ENCODE measurements at regions not wholly inside any gene's neighbourhood (a gene's known extent, or its start where the extent isn't known, plus 50 kb on each side); places are given as distances from the start of the nearest gene placed in this dataset.

DNA sequence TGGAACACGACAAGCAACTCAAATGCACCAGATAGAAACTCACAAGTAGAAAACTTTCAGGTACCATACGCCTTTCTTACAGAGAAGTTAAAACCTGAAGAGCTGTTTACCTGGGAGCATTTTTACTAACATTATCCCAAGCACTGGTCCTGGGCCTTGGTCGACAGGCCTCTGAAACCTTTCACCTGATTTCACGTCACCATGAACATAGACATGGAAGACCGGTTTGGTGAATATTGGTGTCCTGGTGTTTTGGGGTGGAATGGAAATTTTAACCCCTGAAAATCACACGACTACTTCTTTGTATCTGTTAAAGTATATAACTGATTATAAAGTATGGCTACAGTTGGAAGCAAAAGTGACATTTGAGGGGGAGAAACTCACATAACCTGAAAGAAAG lies 176.6 kb upstream of the ARGLU1 start:
- H3K4me1 ChIP-seq (ENCODE audit: control insufficient read depth in 5 of 5, insufficient read depth in 5 of 5, low read length in 5 of 5) = peaks cover 0 to 4% (median 0%) of the 10 kb centered on the region in 5 donors
- no peaks in the 10 kb centered on the region for H3K36me3 ChIP-seq (ENCODE audit: control insufficient read depth in 4 of 4, insufficient read depth in 4 of 4, low read length in 4 of 4)
- TF ChIP-seq, protein P1, sequence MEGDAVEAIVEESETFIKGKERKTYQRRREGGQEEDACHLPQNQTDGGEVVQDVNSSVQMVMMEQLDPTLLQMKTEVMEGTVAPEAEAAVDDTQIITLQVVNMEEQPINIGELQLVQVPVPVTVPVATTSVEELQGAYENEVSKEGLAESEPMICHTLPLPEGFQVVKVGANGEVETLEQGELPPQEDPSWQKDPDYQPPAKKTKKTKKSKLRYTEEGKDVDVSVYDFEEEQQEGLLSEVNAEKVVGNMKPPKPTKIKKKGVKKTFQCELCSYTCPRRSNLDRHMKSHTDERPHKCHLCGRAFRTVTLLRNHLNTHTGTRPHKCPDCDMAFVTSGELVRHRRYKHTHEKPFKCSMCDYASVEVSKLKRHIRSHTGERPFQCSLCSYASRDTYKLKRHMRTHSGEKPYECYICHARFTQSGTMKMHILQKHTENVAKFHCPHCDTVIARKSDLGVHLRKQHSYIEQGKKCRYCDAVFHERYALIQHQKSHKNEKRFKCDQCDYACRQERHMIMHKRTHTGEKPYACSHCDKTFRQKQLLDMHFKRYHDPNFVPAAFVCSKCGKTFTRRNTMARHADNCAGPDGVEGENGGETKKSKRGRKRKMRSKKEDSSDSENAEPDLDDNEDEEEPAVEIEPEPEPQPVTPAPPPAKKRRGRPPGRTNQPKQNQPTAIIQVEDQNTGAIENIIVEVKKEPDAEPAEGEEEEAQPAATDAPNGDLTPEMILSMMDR (IDR thresholded peaks at IDR 0.05; ENCODE audit: control extremely low read depth, extremely low read depth) = no peak
- WGBS, 2 donors = 94% methylated on average over 6 of the region's 6 CpGs
- H3K27me3 ChIP-seq (ENCODE audit: control insufficient read depth in 3 of 3, insufficient read depth in 3 of 3, low read length in 2 of 3) = no peaks in the 10 kb centered on the region
- no peak for ATAC-seq (ENCODE audit: insufficient read depth, low FRiP score)
- H3K9me3 ChIP-seq (ENCODE audit: control insufficient read depth in 4 of 4, insufficient read depth in 3 of 4, low read length in 3 of 4) = peaks cover 0 to 2% (median 0%) of the 10 kb centered on the region in 4 donors
- no peak overlapping the region for H3K9ac ChIP-seq (ENCODE audit: insufficient read depth in 1 of 2, low read length in 2 of 2)
- H3K4me3 ChIP-seq = no peak overlapping the region
- DNase-seq = no peak
- H3K27ac ChIP-seq (ENCODE audit: low read depth in 1 of 2, low read length in 1 of 2) = no peak overlapping the region

DNA sequence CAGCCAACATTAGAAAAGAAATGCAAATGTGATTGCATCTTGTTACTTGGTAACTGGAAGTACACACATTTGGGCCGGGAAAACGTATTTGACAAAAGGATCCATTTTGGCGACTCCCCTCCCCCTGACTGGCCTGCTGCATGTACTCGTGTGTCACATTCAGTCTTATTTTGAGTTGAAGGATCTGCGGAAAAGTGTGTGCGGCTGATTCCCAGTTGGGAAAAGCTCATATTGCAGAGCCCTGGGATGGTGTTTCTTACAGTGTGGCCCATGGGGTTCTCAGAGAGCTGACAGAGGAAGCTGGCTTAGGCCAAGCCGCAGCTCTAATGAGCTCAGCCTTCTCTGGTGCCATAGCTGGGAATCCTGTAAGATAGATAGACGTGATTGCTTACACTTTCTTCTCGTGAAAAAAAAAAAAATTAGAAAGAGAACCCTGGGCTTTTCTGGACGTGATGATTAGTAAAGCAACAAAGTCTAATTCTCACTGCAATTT lies 170.3 kb upstream of the ARGLU1 start:
- whole genome bisulfite sequencing, 2 donors = 87 to 94% methylated on average over 10 of the region's 10 CpGs
- H3K9me3 ChIP-seq (ENCODE audit: control insufficient read depth in 4 of 4, insufficient read depth in 3 of 4, low read length in 3 of 4) = peaks cover 0 to 2% (median 0%) of the 10 kb centered on the region in 4 donors
- ATAC-seq (ENCODE audit: insufficient read depth, low FRiP score) = no peak

GRCh38 chr13:106736941-106737340 lies 169.0 kb upstream of the ARGLU1 start:
- 77 to 90% methylated on average over 12 of the region's 12 CpGs for WGBS, 2 donors
- Histone ChIP-seq H3K9me3 (ENCODE audit: control insufficient read depth in 4 of 4, insufficient read depth in 3 of 4, low read length in 3 of 4) (peaks cover 0 to 2% (median 0%) of the 10 kb centered on the region in 4 donors), H3K9ac (ENCODE audit: insufficient read depth in 1 of 2, low read length in 2 of 2) (no peak overlapping the region), H3K4me3 (no peak overlapping the region), H3K36me3 (ENCODE audit: control insufficient read depth in 4 of 4, insufficient read depth in 4 of 4, low read length in 4 of 4) (no peaks in the 10 kb centered on the region), H3K27ac (ENCODE audit: low read depth in 1 of 2, low read length in 1 of 2) (no peak overlapping the region), H3K27me3 (ENCODE audit: control insufficient read depth in 3 of 3, insufficient read depth in 3 of 3, low read length in 2 of 3) (no peaks in the 10 kb centered on the region), H3K4me1 (ENCODE audit: control insufficient read depth in 5 of 5, insufficient read depth in 5 of 5, low read length in 5 of 5) (peaks cover 0 to 4% (median 1%) of the 10 kb centered on the region in 5 donors)
- ATAC-seq (ENCODE audit: insufficient read depth, low FRiP score) (no peak), DNase-seq (no peak)
- TF ChIP-seq, protein P1 (IDR thresholded peaks at IDR 0.05; ENCODE audit: control extremely low read depth, extremely low read depth) = no peak

More for the DNA sequence above, 170.3 kb upstream of the ARGLU1 start:
- Histone ChIP-seq H3K36me3 (ENCODE audit: control insufficient read depth in 4 of 4, insufficient read depth in 4 of 4, low read length in 4 of 4) (no peaks in the 10 kb centered on the region), H3K27me3 (ENCODE audit: control insufficient read depth in 3 of 3, insufficient read depth in 3 of 3, low read length in 2 of 3) (no peaks in the 10 kb centered on the region), H3K4me1 (ENCODE audit: control insufficient read depth in 5 of 5, insufficient read depth in 5 of 5, low read length in 5 of 5) (peaks cover 0 to 4% (median 1%) of the 10 kb centered on the region in 5 donors), H3K4me3 (no peak overlapping the region), H3K27ac (ENCODE audit: low read depth in 1 of 2, low read length in 1 of 2) (no peak overlapping the region), H3K9ac (ENCODE audit: insufficient read depth in 1 of 2, low read length in 2 of 2) (no peak overlapping the region)
- DNase-seq = peak in 1 of 3 donors; percentile 48
- TF ChIP-seq, protein P1 (IDR thresholded peaks at IDR 0.05; ENCODE audit: control extremely low read depth, extremely low read depth) = no peak

GRCh38 chr13:106734198-106734597 lies 166.3 kb upstream of the ARGLU1 start:
- ATAC-seq (ENCODE audit: insufficient read depth, low FRiP score) (no peak), DNase-seq (no peak)
- no peak overlapping the region for H3K4me3 ChIP-seq
- H3K9ac ChIP-seq (ENCODE audit: insufficient read depth in 1 of 2, low read length in 2 of 2) = no peak overlapping the region
- H3K9me3 ChIP-seq (ENCODE audit: control insufficient read depth in 4 of 4, insufficient read depth in 3 of 4, low read length in 3 of 4) = peaks cover 0 to 2% (median 0%) of the 10 kb centered on the region in 4 donors
- H3K27me3 ChIP-seq (ENCODE audit: control insufficient read depth in 3 of 3, insufficient read depth in 3 of 3, low read length in 2 of 3) = no peaks in the 10 kb centered on the region
- WGBS, 2 donors = 76 to 84% methylated on average over 6 of the region's 6 CpGs
- TF ChIP-seq, protein P1 (IDR thresholded peaks at IDR 0.05; ENCODE audit: control extremely low read depth, extremely low read depth) = no peak
- H3K4me1 ChIP-seq (ENCODE audit: control insufficient read depth in 5 of 5, insufficient read depth in 5 of 5, low read length in 5 of 5) = peaks cover 0 to 1% (median 0%) of the 10 kb centered on the region in 5 donors
- H3K36me3 ChIP-seq (ENCODE audit: control insufficient read depth in 4 of 4, insufficient read depth in 4 of 4, low read length in 4 of 4) = no peaks in the 10 kb centered on the region
- H3K27ac ChIP-seq (ENCODE audit: low read depth in 1 of 2, low read length in 1 of 2) = no peak overlapping the region

All from lung (tissue), 11 donors.